HG03039 (cell line): ENCODE measurements at regions not wholly inside any gene's neighbourhood (a gene's known extent, or its start where the extent isn't known, plus 50 kb on each side); places are given as distances from the start of the nearest gene placed in this dataset.
"Not testable (repeated sequence)": the region's sequence is repeated elsewhere in the genome, so short reads cannot be mapped to it uniquely, and the experiment has no call there.

Experiments
- ATAC-seq: cut with Tn5 transposase; IDR thresholded peaks from one replicate; pipeline ENCODE4 v1.9.1; 2021; ENCODE audit warnings: mild to moderate bottlenecking, moderate library complexity; ENCODE audit not compliant: unreplicated experiment

GRCh38 chr16:79379095-79379494 is 221.4 kb downstream of the MAF start:
- no peak for ATAC-seq

- ATAC-seq, result not testable (repeated sequence)
Measured at GRCh38 chr16:79377082-79377481, 223.5 kb downstream of the MAF start.

- no peak for ATAC-seq
Measured at GRCh38 chr16:79375351-79375750, 225.2 kb downstream of the MAF start.

GRCh38 chr16:79372503-79373184 is 227.9 kb downstream of the MAF start:
- ATAC-seq, result no peak

- ATAC-seq, result no peak
Measured at GRCh38 chr16:79370736-79371135, 229.8 kb downstream of the MAF start.

GRCh38 chr16:79369796-79370195 is 230.7 kb downstream of the MAF start:
- ATAC-seq, result no peak

- ATAC-seq, result no peak
Measured at GRCh38 chr16:79367822-79368221, 232.7 kb downstream of the MAF start.

GRCh38 chr16:79366635-79367034 is 233.9 kb downstream of the MAF start:
- no peak for ATAC-seq

- no peak for ATAC-seq
Measured at GRCh38 chr16:79365702-79366101, 234.8 kb downstream of the MAF start.

- no peak for ATAC-seq
Measured at GRCh38 chr16:79363484-79363883, 237.1 kb downstream of the MAF start.

- no peak for ATAC-seq
Measured at GRCh38 chr16:79363035-79363434, 237.5 kb downstream of the MAF start.

- no peak for ATAC-seq
Measured at GRCh38 chr16:79362300-79362970, 238.1 kb downstream of the MAF start.

GRCh38 chr16:79361132-79361751 is 239.3 kb downstream of the MAF start:
- no peak for ATAC-seq

GRCh38 chr16:79360267-79360666 is 240.3 kb downstream of the MAF start:
- no peak for ATAC-seq

- no peak for ATAC-seq
Measured at GRCh38 chr16:79359082-79359481, 241.5 kb downstream of the MAF start.

- ATAC-seq, result no peak
Measured at GRCh38 chr16:79358188-79358587, 242.3 kb downstream of the MAF start.

GRCh38 chr16:79355600-79356358 is 244.8 kb downstream of the MAF start:
- ATAC-seq, result no peak

- no peak for ATAC-seq
Measured at GRCh38 chr16:79351927-79352326, 248.6 kb downstream of the MAF start.

- no peak for ATAC-seq
Measured at GRCh38 chr16:79349803-79350202, 250.7 kb downstream of the MAF start.

- no peak for ATAC-seq
Measured at GRCh38 chr16:79348521-79349306, 251.8 kb downstream of the MAF start.

GRCh38 chr16:79347277-79347676 is 253.3 kb downstream of the MAF start:
- ATAC-seq, result no peak
